Suprapubic skin (tissue), 4 donors: ENCODE measurements at regions not wholly inside any gene's neighbourhood (a gene's known extent, or its start where the extent isn't known, plus 50 kb on each side); places are given as distances from the start of the nearest gene placed in this dataset.

Experiments used
- DNase-seq, 2 donors: peaks; one replicate each; pipeline ENCODE4 v3.0.0-alpha.2; 2019; ENCODE audit warnings: low spot score in 2 of 2
- H3K27ac ChIP-seq: fragments of 200-600 bp; sonication (generic); one replicate; pipeline ENCODE4 v1.5.1; 2019
- H3K27me3 ChIP-seq: fragments of 200-600 bp; sonication (generic); one replicate; pipeline ENCODE4 v1.5.1; 2019
- H3K36me3 ChIP-seq: fragments of 200-600 bp; sonication (generic); one replicate; pipeline ENCODE4 v1.5.1; 2019
- H3K4me1 ChIP-seq: fragments of 200-600 bp; sonication (generic); one replicate; pipeline ENCODE4 v1.5.1; 2019
- H3K4me3 ChIP-seq: fragments of 200-600 bp; sonication (generic); one replicate; pipeline ENCODE4 v1.5.1; 2019; ENCODE audit warnings: mild to moderate bottlenecking
- H3K9me3 ChIP-seq: fragments of 200-600 bp; sonication (generic); one replicate; pipeline ENCODE4 v1.5.1; 2019
- CTCF ChIP-seq, 2 donors: fragments of 200-600 bp in 1 of 2; fragments of 450-650 bp in 1 of 2; sonication (generic) in 1 of 2; IDR thresholded peaks; one replicate each; pipeline ENCODE4 v1.5.1; 2016 to 2019; ENCODE audit warnings: antibody characterized with exemption in 2 of 2, mild to moderate bottlenecking in 1 of 2, moderate library complexity in 1 of 2
- EP300 ChIP-seq: sonication (generic); formaldehyde crosslinking; IDR thresholded peaks from one replicate; pipeline ENCODE4 v1.6.1; 2017; ENCODE audit warnings: antibody characterized with exemption
- POLR2A ChIP-seq, 2 donors: fragments of 450-650 bp; IDR thresholded peaks; one replicate each; pipeline ENCODE4 v1.6.1; 2017; ENCODE audit warnings: antibody characterized with exemption in 2 of 2, mild to moderate bottlenecking in 2 of 2, moderate library complexity in 2 of 2
- POLR2AphosphoS5 ChIP-seq, 3 donors: sonication (generic); formaldehyde crosslinking; IDR thresholded peaks; one replicate each; pipeline ENCODE4 v1.6.1; 2017; ENCODE audit warnings: antibody characterized with exemption in 3 of 3
- WGBS: methylation state at CpG from one replicate; pipeline ENCODE4 v1.1.5; 2018; 5-methylcytosine and 5-hydroxymethylcytosine counted together

DNA sequence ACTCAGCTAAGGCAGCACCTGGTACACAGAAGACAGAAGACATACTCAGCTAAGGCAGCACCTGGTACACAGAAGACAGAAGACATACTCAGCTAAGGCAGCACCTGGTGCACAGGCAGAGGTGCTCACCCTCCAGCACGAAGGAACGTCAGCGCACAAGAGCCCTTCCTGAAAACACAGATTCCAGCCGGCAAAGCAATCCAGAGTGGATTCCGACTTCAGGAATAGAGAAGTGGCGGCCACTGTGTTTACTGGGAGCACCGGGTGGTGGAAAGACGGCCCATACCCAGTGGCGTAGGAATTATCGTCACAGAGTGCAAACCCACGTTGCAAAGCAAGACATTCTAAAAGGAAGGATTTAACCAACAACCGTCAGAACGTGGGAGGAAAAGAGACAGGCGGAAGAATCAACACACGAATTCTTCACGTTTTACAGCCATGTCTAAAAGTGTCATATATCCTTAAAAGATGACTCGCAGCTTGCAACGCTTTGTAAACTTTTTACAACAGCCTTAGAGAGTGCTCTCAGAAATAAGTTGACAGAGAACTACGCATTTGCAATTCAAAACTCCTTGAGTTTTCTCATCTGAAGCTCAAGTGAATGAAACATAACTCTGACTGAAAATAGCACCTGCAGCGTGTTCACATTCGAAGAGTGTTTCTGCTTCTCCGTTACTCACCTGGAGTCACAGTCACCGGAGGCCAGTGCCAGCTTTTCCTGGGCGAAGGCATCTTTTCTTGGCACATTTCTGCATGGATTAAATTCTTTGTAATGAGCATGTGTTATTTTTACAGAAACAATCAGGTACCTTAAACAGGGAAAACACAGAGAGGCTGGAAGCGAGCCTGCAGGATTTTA, 55.8 kb upstream of the GALNT9 start:
- no peak overlapping the region for H3K4me3 ChIP-seq
- H3K27me3 ChIP-seq = peaks cover 88% of the 10 kb centered on the region
- no peak overlapping the region for H3K27ac ChIP-seq
- H3K9me3 ChIP-seq = no peaks in the 10 kb centered on the region
- no peaks in the 10 kb centered on the region for H3K4me1 ChIP-seq
- no peaks in the 10 kb centered on the region for H3K36me3 ChIP-seq
- no peak for DNase-seq
- 52% methylated on average over 25 of the region's 25 CpGs for WGBS
- no peak for TF ChIP-seq EP300
- no peak for TF ChIP-seq POLR2AphosphoS5 (IDR thresholded peaks at IDR 0.05)
- TF ChIP-seq CTCF (IDR thresholded peaks at IDR 0.05) = no peak
- TF ChIP-seq POLR2A (IDR thresholded peaks at IDR 0.05) = no peak

DNA sequence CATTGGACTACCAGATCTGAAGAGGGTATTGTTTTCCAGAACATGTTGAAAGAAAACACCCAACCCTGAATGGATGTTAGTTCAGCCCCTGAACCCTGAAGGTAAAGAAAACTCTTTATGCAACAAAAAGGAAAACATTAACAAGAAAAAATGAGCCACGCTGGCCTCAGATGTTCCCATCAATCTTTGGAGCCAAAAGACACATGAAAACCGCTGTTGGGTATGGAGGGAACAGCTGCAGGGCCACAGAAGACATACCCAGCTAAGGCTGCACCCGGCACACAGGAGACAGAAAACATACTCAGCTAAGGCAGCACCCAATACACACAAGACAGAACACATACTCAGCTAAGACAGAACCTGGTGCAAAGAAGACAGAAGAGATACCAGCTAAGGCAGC, 51.3 kb upstream of the GALNT9 start:
- Histone ChIP-seq H3K36me3 (no peaks in the 10 kb centered on the region), H3K9me3 (no peaks in the 10 kb centered on the region), H3K4me3 (no peak overlapping the region), H3K27me3 (peaks cover 77% of the 10 kb centered on the region), H3K4me1 (no peaks in the 10 kb centered on the region), H3K27ac (no peak overlapping the region)
- TF ChIP-seq EP300 (no peak), POLR2AphosphoS5 (IDR thresholded peaks at IDR 0.05) (no peak), POLR2A (IDR thresholded peaks at IDR 0.05) (no peak), CTCF (IDR thresholded peaks at IDR 0.05) (no peak)
- WGBS = 16% methylated on average over 3 of the region's 3 CpGs
- DNase-seq = no peak

DNA sequence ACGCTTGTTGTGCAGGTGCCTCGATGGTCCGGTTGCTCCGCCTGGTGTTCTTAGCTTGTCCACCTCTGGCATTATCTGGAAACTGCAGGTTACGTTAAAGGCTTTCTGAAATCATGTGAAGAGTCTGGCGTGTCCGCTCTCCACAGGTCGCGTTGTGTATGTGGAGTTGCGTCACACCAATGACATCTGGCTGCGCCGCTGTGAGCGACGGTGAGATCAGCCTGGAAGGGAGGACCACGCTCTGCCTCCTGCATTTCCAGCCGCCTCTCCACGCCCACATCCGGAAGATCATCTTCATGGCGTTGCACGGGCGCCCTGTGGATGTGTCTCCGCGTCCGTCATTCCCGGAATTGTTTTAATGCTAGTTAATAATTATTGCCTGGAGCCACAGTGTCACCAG, 50.6 kb upstream of the GALNT9 start:
- H3K36me3 ChIP-seq = no peaks in the 10 kb centered on the region
- H3K27me3 ChIP-seq = peaks cover 77% of the 10 kb centered on the region
- 74% methylated on average over 22 of the region's 25 CpGs for WGBS

DNA sequence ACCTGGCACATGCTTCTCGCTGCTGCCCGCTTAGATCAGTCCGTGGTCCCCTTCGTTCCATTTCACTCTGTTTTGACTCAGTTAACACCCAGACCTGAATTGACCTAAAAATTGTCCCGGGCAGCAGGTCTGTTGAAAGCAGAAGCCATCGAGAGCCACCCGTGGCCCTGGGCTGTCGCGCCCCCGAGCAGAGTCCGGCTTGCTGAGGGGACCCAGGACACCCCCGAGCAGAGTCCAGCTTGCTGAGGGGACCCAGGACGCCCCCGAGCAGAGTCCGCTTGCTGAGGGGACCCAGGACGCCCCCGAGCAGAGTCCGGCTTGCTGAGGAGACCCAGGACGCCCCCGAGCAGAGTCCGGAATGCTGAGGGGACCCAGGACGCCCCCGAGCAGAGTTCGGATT, 50.2 kb upstream of the GALNT9 start:
- H3K4me1 ChIP-seq = no peaks in the 10 kb centered on the region
- H3K4me3 ChIP-seq = no peak overlapping the region
- H3K27me3 ChIP-seq = peaks cover 78% of the 10 kb centered on the region
- H3K27ac ChIP-seq = no peak overlapping the region
- H3K36me3 ChIP-seq = no peaks in the 10 kb centered on the region
- TF ChIP-seq CTCF (IDR thresholded peaks at IDR 0.05) (no peak), POLR2A (IDR thresholded peaks at IDR 0.05) (no peak), EP300 (no peak), POLR2AphosphoS5 (IDR thresholded peaks at IDR 0.05) (no peak)
- H3K9me3 ChIP-seq = no peaks in the 10 kb centered on the region
- WGBS = 90% methylated on average over 12 of the region's 24 CpGs
- DNase-seq = no peak

More for the DNA sequence above, 50.6 kb upstream of the GALNT9 start:
- H3K4me1 ChIP-seq = no peaks in the 10 kb centered on the region
- no peak overlapping the region for H3K4me3 ChIP-seq
- no peaks in the 10 kb centered on the region for H3K9me3 ChIP-seq
- DNase-seq = no peak
- H3K27ac ChIP-seq = no peak overlapping the region
- no peak for TF ChIP-seq EP300
- TF ChIP-seq POLR2AphosphoS5 (IDR thresholded peaks at IDR 0.05) = no peak
- no peak for TF ChIP-seq POLR2A (IDR thresholded peaks at IDR 0.05)
- TF ChIP-seq CTCF (IDR thresholded peaks at IDR 0.05) = no peak
